ENCODE measurements at regions not wholly inside any gene's neighbourhood (a gene's known extent, or its start where the extent isn't known, plus 50 kb on each side); places are given as distances from the start of the nearest gene placed in this dataset.

DNA sequence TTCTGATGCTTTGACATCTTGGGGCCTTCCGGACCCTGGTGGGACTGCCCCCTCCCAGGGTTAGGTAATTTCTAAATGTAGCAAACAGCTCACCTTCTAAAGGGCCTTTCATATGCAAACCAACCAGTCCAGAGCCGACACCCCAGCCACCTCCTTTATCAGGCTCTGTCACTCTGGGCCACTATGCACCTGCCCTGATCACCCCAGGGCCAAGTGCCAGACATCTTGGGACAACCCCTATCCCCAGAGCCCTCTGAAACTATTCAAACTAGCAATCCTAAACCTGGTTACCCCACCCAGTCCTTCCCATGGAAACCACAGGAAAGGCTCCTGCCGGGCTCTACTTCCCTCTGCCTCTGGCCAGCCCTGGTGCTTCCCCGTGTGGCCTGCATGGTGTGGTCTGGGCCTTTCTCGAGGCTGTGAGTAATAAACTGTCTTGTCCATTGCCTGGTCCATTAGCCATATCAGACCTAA is 91.2 kb upstream of the TNRC6C start:
- no peak for TF ChIP-seq SNRNP70 (IDR thresholded peaks at IDR 0.05; ENCODE audit: low read depth, low read length)
- TF ChIP-seq ZFP41 (CRISPR knock-in tag; IDR thresholded peaks at IDR 0.05; ENCODE audit: borderline replicate concordance) = no peak
- no peak for TF ChIP-seq ZNF770 (CRISPR knock-in tag; IDR thresholded peaks at IDR 0.05)
- TF ChIP-seq HOMEZ (CRISPR knock-in tag; IDR thresholded peaks at IDR 0.05; ENCODE audit: low read depth) = no peak

Measured in HepG2 (cell line).